CD4-positive, alpha-beta memory T cell (primary cell): ENCODE measurements at regions not wholly inside any gene's neighbourhood (a gene's known extent, or its start where the extent isn't known, plus 50 kb on each side); places are given as distances from the start of the nearest gene placed in this dataset.

Experiments
- CTCF ChIA-PET: fragments of 350-600 bp; sonication (Branson Sonifier 250); formaldehyde crosslinking; loops from one replicate; lab custom pipeline; 2021; ENCODE audit warnings: inconsistent platforms; ENCODE audit not compliant: partially characterized antibody; lab: Charles Lee
- POLR2A ChIA-PET: fragments of 350-600 bp; sonication (Branson Sonifier 250); formaldehyde crosslinking; loops from one replicate; lab custom pipeline; 2021; ENCODE audit not compliant: partially characterized antibody; lab: Charles Lee
- DNase-seq, 5 donors: peaks; one replicate each; pipeline versions ENCODE4 v3.0.0 to v3.0.0-alpha.2; 2020 to 2022; ENCODE audit warnings: mixed read lengths in 1 of 5
- H3K27ac ChIP-seq: one replicate; pipeline ENCODE4 v1.7.0; 2013; ENCODE audit warnings: low read depth, low read length
- H3K27me3 ChIP-seq: 2 replicates; pipeline ENCODE4 v1.7.0; 2013; ENCODE audit warnings: mild to moderate bottlenecking, low read length, moderate library complexity; ENCODE audit not compliant: insufficient read depth
- H3K36me3 ChIP-seq: 2 replicates; pipeline ENCODE4 v1.7.0; 2013; ENCODE audit warnings: mild to moderate bottlenecking, low read length, moderate library complexity; ENCODE audit not compliant: insufficient read depth
- H3K4me1 ChIP-seq: 2 replicates; pipeline ENCODE4 v1.7.0; 2013; ENCODE audit warnings: mild to moderate bottlenecking, low read length, moderate library complexity; ENCODE audit not compliant: insufficient read depth
- H3K4me3 ChIP-seq, 2 donors: one replicate each; pipeline ENCODE4 v1.7.0; 2013; ENCODE audit warnings: low read length in 2 of 2, mild to moderate bottlenecking in 1 of 2
- H3K9me3 ChIP-seq, 2 donors: one replicate each; pipeline ENCODE4 v1.7.0; 2013; ENCODE audit warnings: low read length in 2 of 2, control low read depth in 1 of 2; ENCODE audit not compliant: control insufficient read depth in 1 of 2
- H3K27ac Mint-ChIP-seq, 7 donors: one replicate each; pipeline ENCODE4 v1.8.0; 2020 to 2021; ENCODE audit warnings: mixed read lengths in 7 of 7, mild to moderate bottlenecking in 6 of 7, inconsistent platforms in 3 of 7, moderate library complexity in 3 of 7
- H3K27me3 Mint-ChIP-seq, 2 donors: one replicate each; pipeline ENCODE4 v1.8.0; 2020 to 2021; ENCODE audit warnings: mixed read lengths in 2 of 2
- H3K36me3 Mint-ChIP-seq, 2 donors: one replicate each; pipeline ENCODE4 v1.8.0; 2020 to 2021; ENCODE audit warnings: mixed read lengths in 2 of 2, inconsistent platforms in 1 of 2, mild to moderate bottlenecking in 1 of 2
- H3K4me1 Mint-ChIP-seq, 4 donors: one replicate each; pipeline ENCODE4 v1.8.0; 2020 to 2021; ENCODE audit warnings: mixed read lengths in 4 of 4, mild to moderate bottlenecking in 1 of 4
- H3K4me3 Mint-ChIP-seq, 8 donors: one replicate each; pipeline ENCODE4 v1.8.0; 2020 to 2021; ENCODE audit warnings: mixed read lengths in 8 of 8, mild to moderate bottlenecking in 7 of 8, moderate library complexity in 6 of 8, inconsistent platforms in 3 of 8
- H3K9me3 Mint-ChIP-seq, 8 donors: one replicate each; pipeline ENCODE4 v1.8.0; 2020 to 2021; ENCODE audit warnings: mixed read lengths in 8 of 8, mild to moderate bottlenecking in 5 of 8, inconsistent platforms in 3 of 8, moderate library complexity in 1 of 8
- intact Hi-C: fragments of 100-400 bp; cut with micrococcal nuclease; formaldehyde crosslinking; loops from one replicate; pipeline ENCODE4 v1.15.1; 2023

- ChIA-PET POLR2A (no interaction called here), CTCF (no interaction called here)
- H3K27me3 ChIP-seq: no peaks in the 10 kb centered on the region
- H3K4me1 ChIP-seq: no peaks in the 10 kb centered on the region
- Mint-ChIP-seq H3K27ac (no peak overlapping the region), H3K4me1 (no peaks in the 10 kb centered on the region), H3K27me3 (no peaks in the 10 kb centered on the region), H3K4me3 (no peak overlapping the region), H3K9me3 (peaks cover 0 to 11% (median 2%) of the 10 kb centered on the region in 8 donors), H3K36me3 (no peaks in the 10 kb centered on the region)
- no peak for DNase-seq
- intact Hi-C loops: no loop called here
- H3K27ac ChIP-seq: no peak overlapping the region
- H3K9me3 ChIP-seq: no peaks in the 10 kb centered on the region
- no peak overlapping the region for H3K4me3 ChIP-seq
- no peaks in the 10 kb centered on the region for H3K36me3 ChIP-seq
Observed at GRCh38 chr4:171376724-171377123, 436.5 kb upstream of the GALNTL6 start.

GRCh38 chr4:171353535-171353934 is 459.7 kb upstream of the GALNTL6 start:
- H3K27ac Mint-ChIP-seq: no peak overlapping the region
- no peaks in the 10 kb centered on the region for H3K4me1 Mint-ChIP-seq
- Histone ChIP-seq H3K36me3 (no peaks in the 10 kb centered on the region), H3K4me3 (no peak overlapping the region), H3K27me3 (no peaks in the 10 kb centered on the region), H3K27ac (no peak overlapping the region), H3K9me3 (no peaks in the 10 kb centered on the region), H3K4me1 (no peaks in the 10 kb centered on the region)
- H3K27me3 Mint-ChIP-seq: no peaks in the 10 kb centered on the region
- H3K4me3 Mint-ChIP-seq: no peak overlapping the region
- ChIA-PET CTCF (no interaction called here), POLR2A (no interaction called here)
- DNase-seq: no peak
- intact Hi-C loops: no loop called here
- no peaks in the 10 kb centered on the region for H3K36me3 Mint-ChIP-seq
- H3K9me3 Mint-ChIP-seq: peaks cover 3 to 19% (median 8%) of the 10 kb centered on the region in 8 donors

GRCh38 chr4:171348090-171348489 is 465.1 kb upstream of the GALNTL6 start:
- no peak overlapping the region for H3K4me3 ChIP-seq
- no peak overlapping the region for H3K27ac ChIP-seq
- H3K4me1 ChIP-seq: no peaks in the 10 kb centered on the region
- ChIA-PET CTCF (no interaction called here), POLR2A (no interaction called here)
- H3K27me3 Mint-ChIP-seq: no peaks in the 10 kb centered on the region
- intact Hi-C loops: no loop called here
- no peaks in the 10 kb centered on the region for H3K9me3 ChIP-seq
- no peaks in the 10 kb centered on the region for H3K36me3 Mint-ChIP-seq
- H3K36me3 ChIP-seq: no peaks in the 10 kb centered on the region
- H3K4me1 Mint-ChIP-seq: no peaks in the 10 kb centered on the region
- no peak overlapping the region for H3K4me3 Mint-ChIP-seq
- H3K27ac Mint-ChIP-seq: no peak overlapping the region
- peaks cover 0 to 6% (median 3%) of the 10 kb centered on the region in 8 donors for H3K9me3 Mint-ChIP-seq
- no peak for DNase-seq
- no peaks in the 10 kb centered on the region for H3K27me3 ChIP-seq

- no peak overlapping the region for H3K27ac ChIP-seq
- Mint-ChIP-seq H3K27ac (no peak overlapping the region), H3K27me3 (no peaks in the 10 kb centered on the region), H3K4me3 (no peak overlapping the region), H3K4me1 (no peaks in the 10 kb centered on the region), H3K9me3 (peaks cover 0 to 4% (median 3%) of the 10 kb centered on the region in 8 donors), H3K36me3 (no peaks in the 10 kb centered on the region)
- no peaks in the 10 kb centered on the region for H3K9me3 ChIP-seq
- POLR2A ChIA-PET: no interaction called here
- no peak for DNase-seq
- H3K27me3 ChIP-seq: no peaks in the 10 kb centered on the region
- no peaks in the 10 kb centered on the region for H3K36me3 ChIP-seq
- no peaks in the 10 kb centered on the region for H3K4me1 ChIP-seq
- CTCF ChIA-PET: no interaction called here
- no peak overlapping the region for H3K4me3 ChIP-seq
- intact Hi-C loops: no loop called here
Observed at GRCh38 chr4:171342646-171343045, 470.6 kb upstream of the GALNTL6 start.

GRCh38 chr4:171340258-171340657 is 472.9 kb upstream of the GALNTL6 start:
- Mint-ChIP-seq H3K27ac (no peak overlapping the region), H3K36me3 (no peaks in the 10 kb centered on the region), H3K4me3 (no peak overlapping the region), H3K4me1 (no peaks in the 10 kb centered on the region), H3K27me3 (no peaks in the 10 kb centered on the region), H3K9me3 (peaks cover 0 to 6% (median 0%) of the 10 kb centered on the region in 8 donors)
- Histone ChIP-seq H3K36me3 (no peaks in the 10 kb centered on the region), H3K4me1 (no peaks in the 10 kb centered on the region), H3K4me3 (no peak overlapping the region), H3K27ac (no peak overlapping the region), H3K9me3 (no peaks in the 10 kb centered on the region), H3K27me3 (no peaks in the 10 kb centered on the region)
- ChIA-PET CTCF (no interaction called here), POLR2A (no interaction called here)
- intact Hi-C loops: no loop called here
- no peak for DNase-seq

- CTCF ChIA-PET: no interaction called here
- Mint-ChIP-seq H3K27me3 (no peaks in the 10 kb centered on the region), H3K36me3 (no peaks in the 10 kb centered on the region), H3K4me1 (no peaks in the 10 kb centered on the region), H3K9me3 (peaks cover 0 to 22% (median 5%) of the 10 kb centered on the region in 8 donors), H3K27ac (no peak overlapping the region), H3K4me3 (no peak overlapping the region)
- Histone ChIP-seq H3K27ac (no peak overlapping the region), H3K27me3 (no peaks in the 10 kb centered on the region), H3K4me3 (no peak overlapping the region), H3K4me1 (no peaks in the 10 kb centered on the region), H3K36me3 (no peaks in the 10 kb centered on the region), H3K9me3 (peaks cover 0 to 4% of the 10 kb centered on the region in 2 donors)
- intact Hi-C loops: no loop called here
- no peak for DNase-seq
- POLR2A ChIA-PET: no interaction called here
Observed at GRCh38 chr4:171334549-171334948, 478.7 kb upstream of the GALNTL6 start.

- intact Hi-C loops: no loop called here
- Histone ChIP-seq H3K27ac (no peak overlapping the region), H3K36me3 (no peaks in the 10 kb centered on the region), H3K4me1 (no peaks in the 10 kb centered on the region), H3K4me3 (no peak overlapping the region), H3K9me3 (no peaks in the 10 kb centered on the region), H3K27me3 (no peaks in the 10 kb centered on the region)
- Mint-ChIP-seq H3K36me3 (no peaks in the 10 kb centered on the region), H3K4me1 (no peaks in the 10 kb centered on the region), H3K9me3 (peaks cover 0 to 18% (median 6%) of the 10 kb centered on the region in 8 donors), H3K4me3 (no peak overlapping the region), H3K27me3 (no peaks in the 10 kb centered on the region), H3K27ac (no peak overlapping the region)
- CTCF ChIA-PET: no interaction called here
- POLR2A ChIA-PET: no interaction called here
- DNase-seq: no peak
Observed at GRCh38 chr4:171308661-171309060, 504.5 kb upstream of the GALNTL6 start.
